CD8-positive, alpha-beta memory T cell (primary cell): ENCODE measurements at regions not wholly inside any gene's neighbourhood (a gene's known extent, or its start where the extent isn't known, plus 50 kb on each side); places are given as distances from the start of the nearest gene placed in this dataset.

Experiments
- CTCF ChIA-PET: fragments of 350-600 bp; sonication (Branson Sonifier 250); formaldehyde crosslinking; loops from one replicate; lab custom pipeline; 2021; ENCODE audit warnings: antibody characterized with exemption; lab: Charles Lee
- POLR2A ChIA-PET: fragments of 350-600 bp; sonication (Branson Sonifier 250); formaldehyde crosslinking; loops from one replicate; lab custom pipeline; 2021; ENCODE audit warnings: antibody characterized with exemption; lab: Charles Lee
- DNase-seq, 5 donors: peaks; one replicate each; pipeline versions ENCODE4 v3.0.0 to v3.0.0-alpha.2; 2020 to 2022; ENCODE audit warnings: mixed read lengths in 1 of 5
- H3K27ac ChIP-seq: one replicate; pipeline ENCODE4 v1.7.0; 2013; ENCODE audit warnings: low read depth, mild to moderate bottlenecking, low read length, moderate library complexity
- H3K27me3 ChIP-seq: 2 replicates; pipeline ENCODE4 v1.7.0; 2013; ENCODE audit warnings: low read length, mild to moderate bottlenecking; ENCODE audit not compliant: insufficient read depth, poor library complexity, severe bottlenecking
- H3K36me3 ChIP-seq: 2 replicates; pipeline ENCODE4 v1.7.0; 2013; ENCODE audit warnings: mild to moderate bottlenecking, low read length, moderate library complexity; ENCODE audit not compliant: insufficient read depth
- H3K4me1 ChIP-seq: 2 replicates; pipeline ENCODE4 v1.7.0; 2013; ENCODE audit warnings: mild to moderate bottlenecking, low read length, moderate library complexity; ENCODE audit not compliant: insufficient read depth
- H3K4me3 ChIP-seq: 2 replicates; pipeline ENCODE4 v1.7.0; 2013; ENCODE audit warnings: mild to moderate bottlenecking, low read length
- H3K9me3 ChIP-seq: 2 replicates; pipeline ENCODE4 v1.7.0; 2013; ENCODE audit warnings: mild to moderate bottlenecking, low read length
- H3K27ac Mint-ChIP-seq, 8 donors: one replicate each; pipeline ENCODE4 v1.8.0; 2020 to 2021; ENCODE audit warnings: mixed read lengths in 8 of 8, mild to moderate bottlenecking in 6 of 8, inconsistent platforms in 3 of 8, moderate library complexity in 3 of 8
- H3K27me3 Mint-ChIP-seq, 2 donors: one replicate each; pipeline ENCODE4 v1.8.0; 2020 to 2021; ENCODE audit warnings: mixed read lengths in 2 of 2, mild to moderate bottlenecking in 1 of 2, moderate library complexity in 1 of 2
- H3K36me3 Mint-ChIP-seq, 3 donors: one replicate each; pipeline ENCODE4 v1.8.0; 2020 to 2021; ENCODE audit warnings: mixed read lengths in 3 of 3, inconsistent platforms in 1 of 3, mild to moderate bottlenecking in 1 of 3
- H3K4me1 Mint-ChIP-seq, 3 donors: one replicate each; pipeline ENCODE4 v1.8.0; 2020 to 2021; ENCODE audit warnings: mixed read lengths in 3 of 3, inconsistent platforms in 1 of 3, mild to moderate bottlenecking in 1 of 3
- H3K4me3 Mint-ChIP-seq, 7 donors: one replicate each; pipeline ENCODE4 v1.8.0; 2020 to 2021; ENCODE audit warnings: mixed read lengths in 7 of 7, mild to moderate bottlenecking in 6 of 7, moderate library complexity in 4 of 7, inconsistent platforms in 2 of 7
- H3K9me3 Mint-ChIP-seq, 5 donors: one replicate each; pipeline ENCODE4 v1.8.0; 2020 to 2022; ENCODE audit warnings: mixed read lengths in 5 of 5, mild to moderate bottlenecking in 3 of 5, moderate library complexity in 2 of 5, inconsistent platforms in 1 of 5

- no peaks in the 10 kb centered on the region for H3K9me3 ChIP-seq
- no peaks in the 10 kb centered on the region for H3K4me1 ChIP-seq
- H3K36me3 ChIP-seq = no peaks in the 10 kb centered on the region
- no peaks in the 10 kb centered on the region for H3K27me3 Mint-ChIP-seq
- DNase-seq = no peak
- H3K27me3 ChIP-seq = no peaks in the 10 kb centered on the region
- H3K9me3 Mint-ChIP-seq = peaks cover 0 to 10% (median 2%) of the 10 kb centered on the region in 5 donors
- no peak overlapping the region for H3K4me3 ChIP-seq
- POLR2A ChIA-PET = no interaction called here
- peaks cover 0 to 5% (median 0%) of the 10 kb centered on the region in 3 donors for H3K4me1 Mint-ChIP-seq
- CTCF ChIA-PET = no interaction called here
- no peak overlapping the region for H3K27ac Mint-ChIP-seq
- H3K36me3 Mint-ChIP-seq = no peaks in the 10 kb centered on the region
- no peak overlapping the region for H3K4me3 Mint-ChIP-seq
- no peak overlapping the region for H3K27ac ChIP-seq
Observed at GRCh38 chr1:82823876-82824275, 1023.1 kb downstream of the ADGRL2 start.

DNA sequence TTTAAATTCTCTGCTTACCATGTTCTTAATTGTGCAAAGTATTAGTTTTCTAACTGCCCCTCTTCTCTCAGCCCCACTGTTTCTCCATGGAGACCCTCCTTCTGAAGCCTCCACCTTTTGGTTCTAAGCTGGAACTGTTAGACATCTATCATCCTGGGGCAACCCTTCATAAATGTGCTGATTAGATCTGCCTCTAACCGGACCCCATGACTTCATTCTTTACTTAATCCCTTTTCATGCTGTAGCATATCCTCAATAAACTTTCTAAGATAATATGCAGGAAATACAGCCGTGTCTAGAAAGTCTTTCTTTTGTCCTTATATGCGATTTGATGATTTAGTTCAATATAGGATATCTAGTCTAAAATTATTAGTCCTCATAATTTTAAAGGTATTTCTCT lies 1020.1 kb downstream of the ADGRL2 start:
- CTCF ChIA-PET = no interaction called here
- H3K4me1 ChIP-seq = no peaks in the 10 kb centered on the region
- H3K9me3 ChIP-seq = no peaks in the 10 kb centered on the region
- H3K4me3 ChIP-seq = no peak overlapping the region
- Mint-ChIP-seq H3K4me1 (peaks cover 0 to 10% (median 0%) of the 10 kb centered on the region in 3 donors), H3K27me3 (no peaks in the 10 kb centered on the region), H3K9me3 (peaks cover 2 to 25% (median 11%) of the 10 kb centered on the region in 5 donors), H3K4me3 (no peak overlapping the region), H3K27ac (no peak overlapping the region), H3K36me3 (no peaks in the 10 kb centered on the region)
- no peaks in the 10 kb centered on the region for H3K36me3 ChIP-seq
- H3K27ac ChIP-seq = no peak overlapping the region
- no peaks in the 10 kb centered on the region for H3K27me3 ChIP-seq
- POLR2A ChIA-PET = no interaction called here
- DNase-seq = no peak

DNA sequence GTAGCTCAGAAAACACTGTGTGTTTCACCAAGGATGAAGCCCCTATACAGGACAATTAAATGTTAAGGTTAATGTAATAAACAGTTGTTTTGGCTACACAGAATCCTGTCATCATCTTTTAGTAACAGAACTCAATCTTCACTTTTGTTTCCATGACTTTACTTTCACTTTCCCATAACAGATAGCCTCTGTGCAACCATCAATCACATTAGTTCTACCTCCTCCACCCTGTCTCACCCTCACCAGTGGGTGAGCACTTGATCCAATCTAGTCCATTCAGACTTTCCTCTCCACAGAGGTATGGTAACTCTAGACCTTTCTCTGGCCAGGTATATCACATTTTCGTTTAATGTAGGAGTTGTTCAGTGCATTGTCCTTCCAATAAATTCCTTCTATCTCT lies 1018.5 kb downstream of the ADGRL2 start:
- no peaks in the 10 kb centered on the region for H3K9me3 ChIP-seq
- Mint-ChIP-seq H3K9me3 (peaks cover 2 to 25% (median 11%) of the 10 kb centered on the region in 5 donors), H3K27me3 (no peaks in the 10 kb centered on the region), H3K27ac (no peak overlapping the region), H3K4me1 (peaks cover 0 to 10% (median 0%) of the 10 kb centered on the region in 3 donors), H3K36me3 (no peaks in the 10 kb centered on the region), H3K4me3 (peak overlapping the region in 1 of 7 donors; percentile 36)
- no peaks in the 10 kb centered on the region for H3K4me1 ChIP-seq
- H3K4me3 ChIP-seq = no peak overlapping the region
- DNase-seq = no peak
- H3K27ac ChIP-seq = no peak overlapping the region
- ChIA-PET POLR2A (no interaction called here), CTCF (no interaction called here)
- H3K27me3 ChIP-seq = no peaks in the 10 kb centered on the region
- H3K36me3 ChIP-seq = no peaks in the 10 kb centered on the region

- no peak overlapping the region for H3K27ac ChIP-seq
- H3K27me3 ChIP-seq = no peaks in the 10 kb centered on the region
- Mint-ChIP-seq H3K27me3 (no peaks in the 10 kb centered on the region), H3K36me3 (no peaks in the 10 kb centered on the region), H3K4me3 (peak overlapping the region in 1 of 7 donors; percentile 36), H3K27ac (peak overlapping the region in 1 of 8 donors; percentile 43), H3K9me3 (peaks cover 2 to 25% (median 11%) of the 10 kb centered on the region in 5 donors), H3K4me1 (peaks cover 0 to 10% (median 0%) of the 10 kb centered on the region in 3 donors)
- H3K4me3 ChIP-seq = no peak overlapping the region
- H3K36me3 ChIP-seq = no peaks in the 10 kb centered on the region
- CTCF ChIA-PET = no interaction called here
- DNase-seq = no peak
- POLR2A ChIA-PET = no interaction called here
- H3K9me3 ChIP-seq = no peaks in the 10 kb centered on the region
- no peaks in the 10 kb centered on the region for H3K4me1 ChIP-seq
Observed at GRCh38 chr1:82818586-82818985, 1017.9 kb downstream of the ADGRL2 start.

DNA sequence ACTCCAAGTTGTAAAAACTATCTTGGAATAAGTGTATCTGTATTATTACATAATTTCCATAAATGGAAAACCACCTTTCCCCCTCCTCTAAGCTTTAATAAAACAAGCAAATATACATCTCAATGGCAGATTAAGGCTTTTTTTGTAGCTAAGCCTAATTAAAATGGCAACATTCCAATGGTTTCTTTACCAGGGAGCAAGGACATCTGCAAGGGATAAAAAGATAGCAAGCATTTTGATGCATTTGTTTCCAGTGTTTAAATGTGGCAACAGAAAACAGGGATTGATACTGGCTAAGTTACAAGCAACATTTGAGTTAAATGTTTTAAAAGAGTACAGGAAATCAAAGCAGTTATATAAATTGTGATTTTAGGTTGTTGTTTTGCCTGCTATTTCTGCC lies 1012.7 kb downstream of the ADGRL2 start:
- Histone ChIP-seq H3K36me3 (no peaks in the 10 kb centered on the region), H3K4me1 (no peaks in the 10 kb centered on the region), H3K27ac (no peak overlapping the region), H3K27me3 (no peaks in the 10 kb centered on the region), H3K9me3 (no peaks in the 10 kb centered on the region), H3K4me3 (no peak overlapping the region)
- Mint-ChIP-seq H3K27me3 (no peaks in the 10 kb centered on the region), H3K27ac (no peak overlapping the region), H3K9me3 (peaks cover 2 to 22% (median 6%) of the 10 kb centered on the region in 5 donors), H3K36me3 (no peaks in the 10 kb centered on the region), H3K4me1 (no peaks in the 10 kb centered on the region), H3K4me3 (no peak overlapping the region)
- CTCF ChIA-PET = no interaction called here
- DNase-seq = no peak
- POLR2A ChIA-PET = no interaction called here

GRCh38 chr1:82810601-82811000 lies 1009.9 kb downstream of the ADGRL2 start:
- Mint-ChIP-seq H3K9me3 (peaks cover 0 to 8% (median 2%) of the 10 kb centered on the region in 5 donors), H3K36me3 (no peaks in the 10 kb centered on the region), H3K4me1 (no peaks in the 10 kb centered on the region), H3K4me3 (no peak overlapping the region), H3K27me3 (no peaks in the 10 kb centered on the region), H3K27ac (no peak overlapping the region)
- H3K9me3 ChIP-seq = no peaks in the 10 kb centered on the region
- POLR2A ChIA-PET = no interaction called here
- no peaks in the 10 kb centered on the region for H3K36me3 ChIP-seq
- no peaks in the 10 kb centered on the region for H3K4me1 ChIP-seq
- H3K27ac ChIP-seq = no peak overlapping the region
- no peak overlapping the region for H3K4me3 ChIP-seq
- DNase-seq = no peak
- no peaks in the 10 kb centered on the region for H3K27me3 ChIP-seq
- CTCF ChIA-PET = no interaction called here

DNA sequence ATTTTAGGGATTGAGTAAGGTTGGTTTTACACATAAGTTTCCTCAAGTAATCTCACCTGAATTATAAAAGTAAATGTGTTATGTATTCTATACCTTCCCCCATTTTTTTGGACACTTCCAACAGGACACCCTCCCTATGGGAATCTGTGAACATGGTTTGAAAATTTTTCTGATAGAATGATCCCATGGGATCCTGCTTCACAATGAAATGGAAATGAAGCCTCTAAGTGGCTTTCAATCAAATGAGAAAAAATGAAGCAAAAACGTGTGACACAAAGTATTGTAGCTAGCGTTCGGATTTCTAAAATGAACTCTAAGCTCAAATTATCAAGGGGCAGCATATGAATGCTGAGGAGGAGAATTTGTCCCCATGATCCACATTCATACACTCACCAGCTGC lies 1006.8 kb downstream of the ADGRL2 start:
- H3K4me3 Mint-ChIP-seq = no peak overlapping the region
- Histone ChIP-seq H3K9me3 (no peaks in the 10 kb centered on the region), H3K36me3 (no peaks in the 10 kb centered on the region), H3K27ac (no peak overlapping the region), H3K4me3 (no peak overlapping the region), H3K27me3 (no peaks in the 10 kb centered on the region), H3K4me1 (no peaks in the 10 kb centered on the region)
- DNase-seq = no peak
- no peaks in the 10 kb centered on the region for H3K27me3 Mint-ChIP-seq
- ChIA-PET POLR2A (no interaction called here), CTCF (no interaction called here)
- no peaks in the 10 kb centered on the region for H3K4me1 Mint-ChIP-seq
- no peak overlapping the region for H3K27ac Mint-ChIP-seq
- peaks cover 0 to 8% (median 5%) of the 10 kb centered on the region in 5 donors for H3K9me3 Mint-ChIP-seq
- H3K36me3 Mint-ChIP-seq = no peaks in the 10 kb centered on the region

DNA sequence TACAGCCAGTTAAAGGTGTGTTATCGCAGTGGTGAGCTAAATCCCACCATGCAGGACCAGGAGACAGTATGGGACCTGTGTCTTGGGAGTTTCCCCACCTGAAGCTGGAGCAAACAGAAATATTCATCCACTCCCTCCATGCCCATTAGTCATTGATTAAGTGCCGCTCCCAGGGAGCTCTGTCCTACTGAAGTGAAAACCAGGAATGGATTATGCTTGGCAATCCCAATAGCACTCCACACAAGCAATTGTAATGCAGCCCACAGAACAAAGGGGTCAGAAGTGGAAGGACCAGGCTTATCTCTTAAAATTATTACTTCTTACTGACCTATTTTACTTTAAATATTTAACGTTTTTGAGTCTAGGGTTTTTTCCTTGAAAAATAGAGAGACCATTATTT lies 1005.4 kb downstream of the ADGRL2 start:
- no peaks in the 10 kb centered on the region for H3K36me3 Mint-ChIP-seq
- H3K9me3 Mint-ChIP-seq = peaks cover 0 to 6% (median 4%) of the 10 kb centered on the region in 5 donors
- CTCF ChIA-PET = no interaction called here
- no peak overlapping the region for H3K4me3 Mint-ChIP-seq
- Histone ChIP-seq H3K4me1 (no peaks in the 10 kb centered on the region), H3K9me3 (no peaks in the 10 kb centered on the region), H3K27ac (no peak overlapping the region), H3K27me3 (no peaks in the 10 kb centered on the region), H3K4me3 (no peak overlapping the region), H3K36me3 (no peaks in the 10 kb centered on the region)
- no peak for DNase-seq
- no peaks in the 10 kb centered on the region for H3K4me1 Mint-ChIP-seq
- POLR2A ChIA-PET = no interaction called here
- H3K27me3 Mint-ChIP-seq = no peaks in the 10 kb centered on the region
- H3K27ac Mint-ChIP-seq = no peak overlapping the region

GRCh38 chr1:82801176-82801575 lies 1000.4 kb downstream of the ADGRL2 start:
- H3K36me3 Mint-ChIP-seq = no peaks in the 10 kb centered on the region
- no peak for DNase-seq
- H3K4me1 Mint-ChIP-seq = no peaks in the 10 kb centered on the region
- H3K9me3 ChIP-seq = no peaks in the 10 kb centered on the region
- no peaks in the 10 kb centered on the region for H3K27me3 ChIP-seq
- H3K36me3 ChIP-seq = no peaks in the 10 kb centered on the region
- no peak overlapping the region for H3K4me3 ChIP-seq
- ChIA-PET CTCF (no interaction called here), POLR2A (no interaction called here)
- no peak overlapping the region for H3K27ac ChIP-seq
- H3K27ac Mint-ChIP-seq = no peak overlapping the region
- H3K4me1 ChIP-seq = no peaks in the 10 kb centered on the region
- no peaks in the 10 kb centered on the region for H3K27me3 Mint-ChIP-seq
- peaks cover 0 to 7% (median 5%) of the 10 kb centered on the region in 5 donors for H3K9me3 Mint-ChIP-seq
- H3K4me3 Mint-ChIP-seq = no peak overlapping the region
